Forelimb muscle (tissue), 1 donor: ENCODE measurements at regions not wholly inside any gene's neighbourhood (a gene's known extent, or its start where the extent isn't known, plus 50 kb on each side); places are given as distances from the start of the nearest gene placed in this dataset.
"Not testable (repeated sequence)": the region's sequence is repeated elsewhere in the genome, so short reads cannot be mapped to it uniquely, and the experiment has no call there.

ENCODE experiments used
- DNase-seq: peaks from one replicate; pipeline ENCODE4 v3.0.0-alpha.2; 2013; ENCODE audit warnings: low read depth

DNA sequence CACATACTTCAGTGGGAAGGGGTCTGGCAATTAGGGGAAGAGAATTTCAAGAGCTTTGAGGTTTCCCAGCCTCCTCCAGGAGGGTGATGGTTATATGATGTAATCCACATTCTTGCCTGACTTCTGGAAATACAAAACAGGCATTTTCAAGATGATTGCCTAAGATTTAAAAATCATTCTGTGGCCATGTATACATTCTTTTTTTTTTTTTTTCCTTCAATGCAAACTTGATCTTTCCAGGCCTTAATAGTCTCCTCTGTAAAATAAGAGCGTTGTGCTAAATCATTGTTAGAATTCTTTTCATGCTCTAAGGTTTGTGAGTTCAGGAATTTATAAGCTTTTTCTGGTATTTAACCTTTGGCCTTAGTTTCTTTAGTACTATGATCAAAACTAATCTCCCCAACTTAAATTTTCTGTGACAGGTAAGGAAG lies 192.3 kb upstream of the HMCN1 start:
- DNase-seq = no peak

DNA sequence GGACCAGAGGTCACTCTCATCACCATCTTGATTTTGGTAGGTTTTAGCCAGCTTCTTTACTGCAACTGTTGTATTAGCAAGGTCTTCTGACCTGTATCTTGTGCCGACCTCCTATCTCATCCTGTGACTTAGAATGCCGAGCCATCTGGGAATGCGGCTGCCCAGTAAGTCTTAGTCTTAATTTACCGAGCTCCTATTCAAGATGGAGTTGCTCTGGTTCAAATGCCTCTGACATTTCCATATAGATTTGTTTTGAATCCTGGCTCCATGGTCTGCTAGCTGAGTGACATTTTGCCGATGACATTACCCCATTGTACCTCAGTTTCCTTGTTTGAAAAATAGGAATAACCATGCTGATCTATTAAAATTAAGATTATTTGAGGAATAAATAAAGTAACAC lies 193.9 kb upstream of the HMCN1 start:
- DNase-seq = no peak

DNA sequence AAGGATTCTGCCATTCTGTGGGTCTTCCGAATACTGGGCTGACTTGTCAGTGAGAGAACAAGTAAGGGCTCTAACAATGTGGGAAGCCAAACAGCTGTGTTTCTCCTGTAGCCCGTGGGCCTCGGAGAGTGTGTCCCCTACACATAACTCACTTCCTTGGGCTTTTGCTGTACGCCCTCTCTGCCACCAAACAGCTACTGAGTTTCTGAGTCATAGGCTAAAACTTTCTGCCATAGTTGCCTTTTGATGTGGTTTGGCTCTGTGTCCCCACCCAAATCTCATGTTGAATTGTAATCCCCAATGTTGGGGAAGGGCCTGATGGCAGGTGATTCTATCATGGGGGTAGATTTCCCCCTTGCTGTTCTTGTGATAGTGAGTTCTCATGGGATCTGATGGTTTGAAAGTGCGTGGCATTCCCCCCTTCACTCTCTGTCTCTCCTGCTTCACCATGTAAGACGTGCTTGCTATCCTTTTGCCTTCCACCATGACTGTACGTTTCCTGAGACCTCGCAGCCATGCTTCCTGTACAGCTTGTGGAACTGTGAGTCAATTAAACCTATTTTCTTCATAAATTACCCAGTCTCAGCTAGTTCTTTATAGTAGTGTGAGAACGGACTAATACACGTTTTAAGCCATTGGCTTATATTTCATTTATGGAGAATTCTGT lies 194.8 kb upstream of the HMCN1 start:
- no peak for DNase-seq

DNA sequence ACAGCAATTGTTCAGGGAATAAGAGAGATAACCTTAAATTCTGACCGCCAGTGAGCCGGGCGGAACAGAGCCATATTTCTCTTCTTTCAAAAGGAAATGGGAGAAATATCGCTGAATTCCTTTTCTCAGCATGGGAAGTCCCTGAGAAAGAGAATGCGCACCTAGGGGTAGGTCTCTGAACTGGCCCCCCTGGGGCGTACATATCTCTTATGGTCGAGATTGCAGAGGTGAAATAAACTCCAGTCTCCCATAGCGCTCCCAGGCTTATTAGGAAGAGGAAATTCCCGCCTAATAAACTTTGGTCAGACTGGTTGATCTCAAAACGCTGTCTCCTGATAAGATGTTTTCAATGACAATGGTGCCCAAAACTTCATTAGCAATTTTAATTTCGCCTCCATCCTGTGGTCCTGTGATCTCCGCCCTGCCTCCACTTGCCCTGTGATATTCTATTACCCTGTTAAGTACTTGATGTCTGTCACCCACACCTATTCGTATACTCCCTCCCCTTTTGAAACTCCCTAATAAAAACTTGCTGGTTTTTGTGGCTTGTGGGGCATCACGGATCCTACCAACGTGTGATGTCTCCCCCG lies 195.8 kb upstream of the HMCN1 start:
- DNase-seq = not testable (repeated sequence)

DNA sequence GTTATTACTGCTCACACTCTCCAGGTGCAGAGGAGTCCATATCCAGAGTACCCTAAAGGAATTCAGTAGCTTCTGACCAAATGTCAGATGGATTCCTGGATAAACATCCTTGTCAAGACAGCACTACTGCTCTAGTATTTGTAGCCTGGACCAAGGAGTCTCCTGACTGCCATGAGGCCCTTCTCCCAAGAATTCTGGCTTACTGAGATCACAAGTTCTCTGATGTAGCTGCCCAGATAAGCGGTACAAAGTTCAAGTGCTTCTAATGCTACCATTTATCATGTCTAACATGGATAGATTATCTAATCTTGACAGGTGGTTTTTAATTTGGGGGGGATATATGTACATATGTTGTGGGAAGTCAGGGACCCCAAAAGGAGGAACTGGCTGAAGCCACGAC lies 196.6 kb upstream of the HMCN1 start:
- DNase-seq = no peak

DNA sequence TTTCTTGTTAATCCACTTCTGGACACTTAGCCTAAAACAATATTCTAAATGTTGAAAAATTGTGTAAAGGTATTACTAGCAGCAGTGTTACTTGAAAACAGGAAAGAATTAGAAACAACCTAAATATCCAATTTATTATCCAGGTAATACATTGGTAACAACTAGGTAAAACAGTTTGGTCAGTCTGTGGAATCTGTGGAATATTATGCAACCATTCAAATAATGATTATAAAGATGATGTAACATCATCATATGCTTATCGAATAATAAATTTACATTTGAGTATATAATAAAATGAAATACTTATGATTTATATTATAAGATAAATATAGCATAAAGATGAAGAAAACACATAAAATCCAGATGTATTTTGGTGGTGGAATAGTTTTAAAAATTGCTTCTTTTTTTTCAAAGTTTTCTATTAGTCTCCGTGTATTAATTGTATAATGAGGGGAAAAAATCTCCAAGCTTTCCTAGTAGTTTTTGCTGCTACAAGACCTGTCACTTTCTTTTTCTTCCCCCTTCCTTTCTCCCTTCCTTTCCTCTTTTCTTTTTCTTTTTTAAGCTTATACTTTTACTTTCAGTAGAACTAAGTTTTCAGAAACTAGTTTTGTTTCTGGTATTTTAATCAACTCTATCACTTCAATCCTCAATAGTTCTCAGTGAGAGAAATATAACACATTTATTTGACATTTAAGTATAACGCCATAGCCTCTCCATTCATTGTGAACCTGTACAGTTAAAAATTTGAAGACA lies 197.8 kb upstream of the HMCN1 start:
- DNase-seq = no peak

DNA sequence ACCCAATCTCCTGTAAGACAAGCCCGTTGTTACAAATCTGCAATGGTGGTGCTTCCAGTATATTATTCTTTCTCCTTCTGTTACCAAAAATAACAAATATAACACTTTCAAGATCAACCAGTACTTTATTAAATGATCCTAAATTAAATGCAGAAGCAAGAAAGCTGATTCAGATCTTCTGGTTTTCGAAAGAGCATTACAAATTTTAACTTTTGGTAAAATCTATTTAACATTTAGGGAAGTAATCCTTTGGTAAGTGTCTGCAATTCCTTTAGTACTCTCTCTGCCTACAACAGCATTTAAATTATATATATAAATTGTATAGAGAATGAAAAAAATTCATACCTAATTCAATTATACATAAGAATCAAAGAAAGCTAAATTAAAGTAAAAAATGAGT lies 198.6 kb upstream of the HMCN1 start:
- DNase-seq = no peak

DNA sequence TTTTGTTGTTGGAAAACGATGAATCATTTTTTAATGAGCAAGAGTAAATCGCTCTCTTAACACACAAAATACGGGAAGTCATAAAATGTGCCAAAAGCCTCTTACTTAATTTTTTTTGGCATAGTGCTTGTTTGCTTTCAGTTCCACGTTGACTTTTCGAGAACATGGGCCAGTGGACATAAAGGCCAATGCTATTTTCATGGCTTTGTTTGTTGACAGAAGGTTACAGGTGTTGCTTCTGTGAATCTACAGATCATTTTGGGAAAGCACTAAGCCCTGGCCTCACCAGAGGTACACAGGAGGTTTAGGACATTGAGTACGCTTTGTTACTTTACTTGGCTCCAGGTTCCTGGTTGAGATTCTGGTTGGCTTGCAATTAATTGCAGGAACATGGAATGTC lies 199.4 kb upstream of the HMCN1 start:
- DNase-seq = no peak

DNA sequence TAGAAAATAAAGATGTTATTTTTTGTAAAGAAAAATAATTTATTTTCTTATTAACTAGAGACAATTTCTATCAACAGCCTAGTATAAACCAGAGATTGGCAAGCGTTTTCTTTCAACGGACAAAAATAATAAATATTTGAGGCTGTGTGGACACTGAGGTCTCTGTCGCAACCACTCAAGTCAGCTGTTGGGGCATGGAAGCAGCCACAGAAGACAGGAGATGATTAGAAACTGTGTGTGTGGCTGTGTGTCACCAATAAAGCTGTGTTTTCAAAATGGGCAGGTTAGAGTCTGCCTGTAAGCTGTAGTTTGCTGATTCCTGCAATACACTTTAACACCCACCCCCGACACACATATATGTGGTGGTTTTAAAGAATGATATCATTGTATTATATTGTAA lies 200.6 kb upstream of the HMCN1 start:
- no peak for DNase-seq

DNA sequence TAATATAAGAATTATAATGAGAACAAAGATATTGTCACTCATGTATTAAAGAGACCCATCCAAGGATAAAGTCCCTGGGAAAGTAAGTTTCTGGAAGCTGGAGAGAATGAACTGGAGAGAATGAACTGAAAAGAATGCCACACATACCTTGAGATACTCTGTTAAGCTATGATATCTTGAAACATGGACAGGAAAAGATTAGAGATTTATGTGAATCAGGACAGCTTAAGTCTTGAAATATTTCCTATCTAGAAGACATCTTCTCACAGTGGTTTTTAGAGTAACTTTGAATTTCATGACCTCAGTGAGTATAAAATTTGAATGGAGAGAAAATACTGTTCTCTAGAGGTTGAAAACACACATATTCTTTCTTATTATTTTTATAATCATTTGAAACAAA lies 201.3 kb upstream of the HMCN1 start:
- no peak for DNase-seq

DNA sequence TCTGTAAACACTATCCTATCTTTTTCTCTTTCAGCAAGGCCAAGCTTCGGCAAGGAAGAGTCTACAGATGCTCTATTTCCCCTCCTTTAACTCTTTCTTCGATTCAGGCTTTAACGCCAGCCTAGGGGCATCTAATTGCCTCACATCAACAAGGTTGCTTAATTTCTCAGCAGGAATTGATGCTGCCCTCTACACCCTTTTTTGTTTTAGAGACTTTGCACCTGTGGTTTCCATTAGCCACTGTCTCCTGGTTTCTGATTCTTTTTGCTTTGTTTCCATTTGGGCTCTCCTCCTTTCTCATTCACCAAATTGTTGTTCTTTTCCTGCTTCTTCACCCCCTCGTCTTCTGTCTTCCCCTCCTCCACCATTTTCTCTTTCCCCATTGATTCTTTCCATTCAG lies 202.4 kb upstream of the HMCN1 start:
- DNase-seq = no peak

DNA sequence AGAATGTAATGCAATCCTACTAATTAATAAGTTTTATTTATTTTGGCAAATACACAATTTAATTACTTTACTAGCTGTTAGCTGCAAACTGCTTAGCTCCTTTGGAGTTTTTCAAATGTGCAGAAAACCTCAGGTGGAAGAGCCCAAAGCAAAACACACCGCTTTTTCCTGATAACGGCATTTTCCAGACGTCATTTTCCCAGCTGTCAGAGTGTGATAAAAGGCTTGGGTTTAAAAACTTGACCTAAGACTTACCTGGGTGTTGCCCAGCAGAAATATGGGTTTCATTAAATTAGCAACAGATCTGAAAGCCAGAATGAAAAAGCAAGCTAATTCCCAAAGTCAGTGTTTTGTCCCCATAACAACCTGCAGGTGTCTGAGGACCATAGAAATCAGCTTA lies 204.0 kb upstream of the HMCN1 start:
- DNase-seq = no peak

DNA sequence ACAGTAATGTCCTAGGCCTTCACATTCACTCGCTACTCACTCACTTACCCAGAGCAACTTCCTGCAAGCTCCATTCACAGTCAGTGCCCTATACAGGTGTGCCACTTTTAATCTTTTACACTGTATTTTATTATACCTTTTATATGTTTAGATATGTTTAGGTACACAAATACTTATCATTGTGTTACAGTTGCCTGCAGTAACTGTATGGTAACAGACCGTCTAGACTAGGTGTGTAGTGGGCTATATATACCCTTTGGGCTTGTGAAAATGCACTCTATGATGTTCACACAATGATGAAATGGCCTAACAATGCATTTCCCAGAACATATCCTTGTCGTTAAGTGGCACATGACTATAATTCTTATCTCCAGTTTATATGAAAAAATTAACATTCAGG lies 204.5 kb upstream of the HMCN1 start:
- DNase-seq = no peak

DNA sequence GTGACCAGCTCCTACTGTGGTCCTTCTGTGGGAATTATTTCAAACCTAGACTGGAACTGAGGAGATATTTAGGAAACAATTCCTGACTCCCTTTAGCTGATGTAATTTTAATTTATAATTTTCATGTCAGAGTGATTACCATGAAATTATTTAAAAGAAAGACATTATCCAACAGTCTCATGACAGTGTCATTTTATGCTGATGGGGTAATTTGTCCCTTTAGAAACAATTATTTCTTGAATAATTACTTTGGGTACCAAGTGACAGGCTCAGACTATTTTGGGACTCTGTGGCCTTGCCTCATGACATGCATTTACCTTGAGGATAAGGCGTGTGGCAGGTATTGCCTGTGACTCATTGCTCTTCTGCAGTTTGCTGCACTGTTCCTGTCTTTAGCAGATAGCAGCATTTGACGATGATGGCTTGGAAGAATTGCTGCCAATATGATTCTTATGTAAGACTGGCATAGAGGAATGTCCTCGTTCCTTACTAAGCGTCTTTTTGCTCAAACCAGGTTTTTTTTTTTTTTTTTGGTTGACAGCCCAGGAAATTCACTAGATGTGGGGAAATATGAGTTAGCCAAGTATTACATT lies 206.0 kb upstream of the HMCN1 start:
- DNase-seq = no peak

DNA sequence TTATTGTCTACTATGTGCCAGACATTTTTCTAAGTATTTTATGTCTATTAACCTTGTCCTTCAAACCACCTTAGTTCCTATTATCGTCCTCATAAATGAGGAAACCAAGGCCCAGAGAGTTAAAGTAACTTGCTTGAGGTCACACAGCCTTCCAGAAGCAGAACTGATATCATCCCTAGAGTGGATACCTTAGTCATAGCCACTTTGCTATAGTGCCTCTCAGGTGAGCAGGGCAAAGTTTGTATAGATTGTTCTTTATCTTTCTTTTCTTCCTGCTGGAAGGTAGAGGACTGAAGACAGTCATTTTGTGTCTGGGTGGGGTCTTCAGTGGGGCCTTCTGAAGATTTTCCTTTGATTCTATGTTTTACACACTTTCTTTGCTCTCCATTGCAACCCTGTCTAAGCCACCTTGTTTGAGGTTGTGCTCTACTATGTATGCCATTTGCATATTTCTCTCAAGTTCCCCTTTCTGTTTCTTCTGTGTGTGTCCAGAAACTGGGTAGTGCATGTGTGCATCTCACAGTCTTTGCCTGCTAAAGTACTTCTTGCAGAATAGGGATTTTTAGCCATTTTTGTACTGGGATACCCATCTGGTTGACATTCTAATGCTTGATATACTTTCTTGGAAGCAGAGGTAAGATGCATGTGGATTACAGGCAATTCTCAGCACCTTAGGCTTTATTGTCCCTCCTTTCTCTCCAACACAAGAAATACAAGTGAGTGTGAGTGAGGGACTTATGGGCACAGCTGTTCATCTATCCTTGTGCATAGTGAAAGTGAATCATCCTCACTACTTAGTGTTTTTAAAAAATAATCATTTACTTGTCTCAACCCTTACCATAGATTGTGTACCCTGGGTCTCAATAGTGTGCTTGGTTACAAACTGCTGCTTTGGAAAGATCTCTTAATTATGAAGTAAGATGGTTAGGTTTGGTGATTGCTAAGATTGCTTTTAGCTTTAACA lies 207.6 kb upstream of the HMCN1 start:
- DNase-seq = no peak

DNA sequence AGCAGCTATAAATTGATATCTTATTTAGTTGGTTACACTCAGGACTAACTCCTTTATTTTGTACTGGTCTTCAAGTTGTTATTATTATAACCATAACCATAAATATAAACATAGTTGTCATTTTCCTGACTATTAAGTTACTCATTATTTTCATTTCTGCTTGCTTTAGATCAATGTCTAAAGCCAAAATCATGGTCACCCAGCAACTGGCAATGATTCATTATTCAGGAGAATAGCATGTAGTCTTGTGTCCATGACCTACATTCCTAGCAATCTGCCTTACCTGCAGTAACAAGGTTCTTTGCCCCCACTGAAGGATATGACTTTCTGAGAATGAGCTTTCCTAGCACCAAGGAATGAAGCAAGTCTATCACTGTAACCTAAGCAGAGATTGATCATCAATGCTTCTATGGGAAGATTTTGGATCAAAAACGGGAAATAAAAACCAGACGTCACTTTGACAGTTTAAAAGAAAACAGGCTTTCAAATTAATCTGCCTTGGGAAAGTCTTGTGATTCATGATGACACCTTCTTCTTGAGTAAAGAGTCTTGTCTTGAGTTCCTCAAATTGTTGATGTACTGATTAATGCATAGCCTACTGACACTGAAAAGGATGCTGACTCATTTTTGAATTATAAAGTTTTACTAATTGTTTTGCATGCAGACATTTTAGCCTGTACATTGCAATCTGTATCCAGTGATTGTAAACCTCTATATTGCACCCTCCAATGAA lies 203.3 kb upstream of the IVNS1ABP start:
- DNase-seq = no peak

DNA sequence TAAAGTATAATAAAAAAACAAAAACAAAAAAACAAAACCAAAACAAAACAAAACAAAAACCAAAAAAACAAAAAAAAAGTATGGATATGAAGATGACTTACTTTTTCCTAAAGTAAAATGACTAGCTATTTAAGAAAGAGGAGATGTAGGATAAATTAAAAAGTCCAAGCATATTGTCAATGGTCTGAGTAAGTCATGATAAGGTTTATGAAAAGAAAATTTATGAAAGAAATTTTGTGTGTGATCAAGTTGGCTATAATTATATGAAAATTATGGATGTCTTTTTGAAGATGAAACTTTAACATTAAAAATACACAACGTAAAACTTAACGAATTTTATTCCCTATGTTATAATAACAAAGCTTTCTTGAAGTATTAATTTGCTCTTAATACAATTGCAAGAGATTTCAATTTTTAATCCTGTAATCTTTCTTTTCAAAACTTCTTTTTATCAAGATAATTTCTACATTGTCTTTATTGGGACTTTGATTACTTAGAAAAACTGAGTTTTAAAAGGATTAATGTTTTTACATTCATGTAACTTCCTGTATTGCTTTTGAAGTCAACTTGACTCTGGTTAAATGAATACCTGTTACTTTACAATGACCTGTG lies 200.9 kb upstream of the IVNS1ABP start:
- DNase-seq = no peak

DNA sequence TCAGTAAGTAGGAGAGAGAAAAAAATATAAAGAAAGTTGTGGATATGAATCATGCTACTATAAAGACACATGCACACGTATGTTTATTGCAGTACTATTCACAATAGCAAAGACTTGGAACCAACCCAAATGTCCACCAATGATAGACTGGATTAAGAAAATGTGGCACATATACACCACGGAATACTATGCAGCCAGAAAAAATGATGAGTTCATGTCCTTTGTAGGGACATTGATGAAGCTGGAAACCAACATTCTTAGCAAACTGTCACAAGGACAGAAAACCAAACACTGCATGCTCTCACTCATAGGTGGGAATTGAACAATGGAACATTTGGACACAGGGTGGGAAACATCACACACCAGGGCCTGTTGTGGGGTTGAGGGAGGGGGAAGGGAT lies 200.3 kb upstream of the IVNS1ABP start:
- not testable (repeated sequence) for DNase-seq

DNA sequence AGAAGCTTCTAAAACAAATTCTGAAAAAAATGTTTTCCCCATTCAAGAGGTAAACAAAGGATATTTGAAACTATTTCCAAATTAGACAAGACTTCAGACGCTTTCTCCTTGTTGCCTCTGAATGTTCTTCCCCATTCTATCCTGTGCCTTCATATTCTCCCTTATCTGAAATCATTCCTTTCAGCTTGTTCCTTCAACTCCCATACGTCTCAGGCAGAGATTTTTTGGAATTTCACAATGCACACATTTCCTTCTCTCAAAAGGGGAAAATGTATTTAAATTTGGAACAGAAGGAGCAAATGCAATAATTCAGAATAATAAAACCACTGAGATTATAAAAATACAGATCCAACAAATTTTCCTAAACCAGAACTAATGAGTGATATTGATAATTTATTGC lies 198.7 kb upstream of the IVNS1ABP start:
- no peak for DNase-seq

DNA sequence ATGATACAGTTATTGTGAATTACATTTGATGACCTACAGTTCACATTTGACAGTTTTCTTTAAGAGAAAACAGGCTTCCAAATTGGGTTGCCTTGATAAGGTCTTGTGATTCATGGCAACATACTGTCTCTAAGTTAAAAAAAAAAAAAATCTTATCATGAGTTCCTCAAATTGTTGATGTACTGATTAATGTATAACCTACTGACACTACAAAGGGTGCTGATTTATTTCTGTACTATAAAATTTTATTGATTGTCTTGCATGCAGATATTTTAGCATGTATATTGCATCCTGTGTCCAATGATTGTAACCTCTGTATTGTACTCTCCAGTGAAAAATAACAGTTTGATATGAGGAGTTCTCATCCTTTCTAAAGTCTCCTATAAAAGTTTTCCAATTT lies 197.3 kb upstream of the IVNS1ABP start:
- DNase-seq = no peak

DNA sequence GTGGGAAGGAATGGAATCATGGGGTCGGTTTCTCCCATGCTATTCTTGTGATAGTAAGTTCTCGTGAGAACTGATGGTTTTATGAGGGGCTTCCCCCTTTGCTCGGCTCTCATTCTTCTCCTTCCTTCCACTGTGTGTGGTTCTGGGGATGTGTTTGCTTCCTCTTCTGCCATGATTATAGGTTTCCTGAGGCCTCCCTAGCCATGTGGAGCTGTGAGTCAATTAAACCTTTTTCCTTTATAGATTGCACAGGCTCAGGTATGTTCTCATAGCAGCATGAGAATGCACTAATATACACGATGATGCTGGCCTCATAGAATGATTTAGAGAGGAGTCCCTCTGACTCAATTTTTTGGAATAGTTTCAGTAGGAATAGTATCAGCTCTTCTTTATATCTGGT lies 195.4 kb upstream of the IVNS1ABP start:
- DNase-seq = no peak
